ENCODE measurements at regions not wholly inside any gene's neighbourhood (a gene's known extent, or its start where the extent isn't known, plus 50 kb on each side); places are given as distances from the start of the nearest gene placed in this dataset.

GRCh38 chr1:4380564-4381168 lies 273.7 kb upstream of the AJAP1 start:
- Histone ChIP-seq H3K4me1 (no peaks in the 10 kb centered on the region), H3K9me3 (peaks cover 0 to 33% (median 0%) of the 10 kb centered on the region in 4 donors), H3K36me3 (no peaks in the 10 kb centered on the region), H3K27ac (no peak overlapping the region), H3K27me3 (no peaks in the 10 kb centered on the region), H3K4me3 (no peak overlapping the region)
- 46 to 55% methylated on average over 3 of the region's 3 CpGs for WGBS, 2 donors
- TF ChIP-seq EP300 (IDR thresholded peaks at IDR 0.05): no peak
- no peak for TF ChIP-seq CTCF (IDR thresholded peaks at IDR 0.05)
- TF ChIP-seq POLR2A (IDR thresholded peaks at IDR 0.05): no peak
- no peak for DNase-seq (ENCODE audit: low spot score in 2 of 2)

GRCh38 chr1:4393191-4393590 lies 261.2 kb upstream of the AJAP1 start:
- Histone ChIP-seq H3K4me3 (no peak overlapping the region), H3K27ac (no peak overlapping the region), H3K27me3 (no peaks in the 10 kb centered on the region), H3K36me3 (no peaks in the 10 kb centered on the region), H3K9me3 (peaks cover 0 to 45% (median 0%) of the 10 kb centered on the region in 4 donors), H3K4me1 (no peaks in the 10 kb centered on the region)
- WGBS, 2 donors: 0 to 50% methylated on average over 1 of the region's 1 CpG
- TF ChIP-seq POLR2A (IDR thresholded peaks at IDR 0.05) (no peak), CTCF (IDR thresholded peaks at IDR 0.05) (no peak), EP300 (IDR thresholded peaks at IDR 0.05) (no peak)
- DNase-seq (ENCODE audit: low spot score in 2 of 2): no peak

- H3K4me1 ChIP-seq: no peaks in the 10 kb centered on the region
- no peak overlapping the region for H3K4me3 ChIP-seq
- no peak overlapping the region for H3K27ac ChIP-seq
- peaks cover 0 to 42% (median 0%) of the 10 kb centered on the region in 4 donors for H3K9me3 ChIP-seq
- no peaks in the 10 kb centered on the region for H3K36me3 ChIP-seq
- TF ChIP-seq EP300 (IDR thresholded peaks at IDR 0.05) (no peak), POLR2A (IDR thresholded peaks at IDR 0.05) (no peak), CTCF (IDR thresholded peaks at IDR 0.05) (no peak)
- no peak for DNase-seq (ENCODE audit: low spot score in 2 of 2)
- H3K27me3 ChIP-seq: no peaks in the 10 kb centered on the region
- 87 to 95% methylated on average over 8 of the region's 8 CpGs for WGBS, 2 donors
Measured at GRCh38 chr1:4394366-4394765, 260.0 kb upstream of the AJAP1 start.

- Histone ChIP-seq H3K9me3 (peaks cover 0 to 37% (median 0%) of the 10 kb centered on the region in 4 donors), H3K4me1 (no peaks in the 10 kb centered on the region), H3K27ac (no peak overlapping the region), H3K4me3 (no peak overlapping the region), H3K27me3 (no peaks in the 10 kb centered on the region), H3K36me3 (no peaks in the 10 kb centered on the region)
- WGBS, 2 donors: 68 to 70% methylated on average over 3 of the region's 3 CpGs
- TF ChIP-seq EP300 (IDR thresholded peaks at IDR 0.05) (no peak), CTCF (IDR thresholded peaks at IDR 0.05) (no peak), POLR2A (IDR thresholded peaks at IDR 0.05) (no peak)
- DNase-seq (ENCODE audit: low spot score in 2 of 2): no peak
Measured at GRCh38 chr1:4395158-4395557, 259.3 kb upstream of the AJAP1 start.

GRCh38 chr1:4395676-4396075 lies 258.7 kb upstream of the AJAP1 start:
- no peak for DNase-seq (ENCODE audit: low spot score in 2 of 2)

More at GRCh38 chr1:4395676-4396075, 258.7 kb upstream of the AJAP1 start:
- Histone ChIP-seq H3K36me3 (no peaks in the 10 kb centered on the region), H3K27me3 (no peaks in the 10 kb centered on the region), H3K27ac (no peak overlapping the region), H3K4me1 (no peaks in the 10 kb centered on the region), H3K9me3 (peaks cover 0 to 31% (median 0%) of the 10 kb centered on the region in 4 donors), H3K4me3 (no peak overlapping the region)
- 84 to 89% methylated on average over 5 of the region's 5 CpGs for WGBS, 2 donors
- TF ChIP-seq CTCF (IDR thresholded peaks at IDR 0.05) (no peak), EP300 (IDR thresholded peaks at IDR 0.05) (no peak), POLR2A (IDR thresholded peaks at IDR 0.05) (no peak)

Data from tibial nerve (tissue), 4 donors.